GM23248 (cell line): ENCODE measurements at regions not wholly inside any gene's neighbourhood (a gene's known extent, or its start where the extent isn't known, plus 50 kb on each side); places are given as distances from the start of the nearest gene placed in this dataset.

Source experiments
- EZH2 ChIP-seq: fragments of 200-600 bp; sonication (generic); IDR thresholded peaks from 2 replicates; pipeline ENCODE4 v1.6.1; 2018; ENCODE audit warnings: antibody characterized with exemption, mild to moderate bottlenecking; ENCODE audit not compliant: insufficient read depth, poor library complexity, severe bottlenecking
- EZH2phosphoT487 ChIP-seq: fragments of 200-600 bp; sonication (generic); IDR thresholded peaks from 2 replicates; pipeline ENCODE4 v1.6.1; 2018; ENCODE audit warnings: antibody characterized with exemption, moderate library complexity, mild to moderate bottlenecking, low read depth; ENCODE audit not compliant: insufficient read depth

- TF ChIP-seq EZH2 (no peak), EZH2phosphoT487 (no peak)
These were observed 843.8 kb upstream of the SPRY2 start for GRCh38 chr13:81184556-81185265.
